NB4 (cell line): ENCODE measurements at regions not wholly inside any gene's neighbourhood (a gene's known extent, or its start where the extent isn't known, plus 50 kb on each side); places are given as distances from the start of the nearest gene placed in this dataset.
"Not testable (repeated sequence)": the region's sequence is repeated elsewhere in the genome, so short reads cannot be mapped to it uniquely, and the experiment has no call there.

Source experiments
- MAX ChIP-seq: IDR thresholded peaks from 2 replicates; pipeline ENCODE4 v1.6.1; 2011; ENCODE audit warnings: low read depth, low read length
- MYC ChIP-seq: IDR thresholded peaks from 2 replicates; pipeline ENCODE4 v1.6.1; 2011; ENCODE audit warnings: low read depth, low read length
- POLR2A ChIP-seq: IDR thresholded peaks from 2 replicates; pipeline ENCODE4 v1.6.1; 2011; ENCODE audit warnings: mild to moderate bottlenecking; ENCODE audit not compliant: insufficient read length; ENCODE audit errors: extremely low read depth
- TF ChIP-seq, protein P1 (sequence below): IDR thresholded peaks from one replicate; pipeline ENCODE4 v1.5.1; 2012; ENCODE audit warnings: low read depth, low read length

DNA sequence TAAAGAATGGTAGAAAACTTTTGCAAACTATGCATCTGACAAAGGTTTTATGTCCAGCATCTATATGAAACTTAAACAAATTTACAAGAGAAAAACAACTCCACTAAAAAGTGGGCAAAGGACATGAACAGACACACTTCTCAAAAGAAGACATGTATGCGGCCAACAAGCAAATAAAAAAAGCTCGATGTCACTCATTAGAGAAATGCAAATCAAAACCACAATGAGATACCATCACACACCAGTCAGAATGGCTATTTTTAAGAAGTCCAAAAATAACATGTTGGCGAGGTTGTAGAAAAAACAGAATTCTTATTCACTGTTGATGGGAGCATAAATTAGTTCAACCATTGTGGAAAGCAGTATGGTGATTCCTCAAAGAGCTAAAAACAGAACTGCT, 83.1 kb upstream of the IZUMO3 start:
- TF ChIP-seq, protein P1, sequence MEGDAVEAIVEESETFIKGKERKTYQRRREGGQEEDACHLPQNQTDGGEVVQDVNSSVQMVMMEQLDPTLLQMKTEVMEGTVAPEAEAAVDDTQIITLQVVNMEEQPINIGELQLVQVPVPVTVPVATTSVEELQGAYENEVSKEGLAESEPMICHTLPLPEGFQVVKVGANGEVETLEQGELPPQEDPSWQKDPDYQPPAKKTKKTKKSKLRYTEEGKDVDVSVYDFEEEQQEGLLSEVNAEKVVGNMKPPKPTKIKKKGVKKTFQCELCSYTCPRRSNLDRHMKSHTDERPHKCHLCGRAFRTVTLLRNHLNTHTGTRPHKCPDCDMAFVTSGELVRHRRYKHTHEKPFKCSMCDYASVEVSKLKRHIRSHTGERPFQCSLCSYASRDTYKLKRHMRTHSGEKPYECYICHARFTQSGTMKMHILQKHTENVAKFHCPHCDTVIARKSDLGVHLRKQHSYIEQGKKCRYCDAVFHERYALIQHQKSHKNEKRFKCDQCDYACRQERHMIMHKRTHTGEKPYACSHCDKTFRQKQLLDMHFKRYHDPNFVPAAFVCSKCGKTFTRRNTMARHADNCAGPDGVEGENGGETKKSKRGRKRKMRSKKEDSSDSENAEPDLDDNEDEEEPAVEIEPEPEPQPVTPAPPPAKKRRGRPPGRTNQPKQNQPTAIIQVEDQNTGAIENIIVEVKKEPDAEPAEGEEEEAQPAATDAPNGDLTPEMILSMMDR: not testable (repeated sequence)
- not testable (repeated sequence) for TF ChIP-seq POLR2A, MAX, MYC
